ENCODE measurements at regions not wholly inside any gene's neighbourhood (a gene's known extent, or its start where the extent isn't known, plus 50 kb on each side); places are given as distances from the start of the nearest gene placed in this dataset.

GRCh38 chrX:3777416-3777815 lies 64.0 kb upstream of the PRKX start:
- intact Hi-C loops (cut with DNase I) = no loop called here
- Histone ChIP-seq H3K27me3 (replicated peaks; ENCODE audit: insufficient read depth) (no peaks in the 10 kb centered on the region), H3K27ac (no peak overlapping the region), H3K9me3 (no peaks in the 10 kb centered on the region), H3K4me3 (no peak overlapping the region), H3K4me1 (replicated peaks) (no peaks in the 10 kb centered on the region), H3K36me3 (no peaks in the 10 kb centered on the region)
- TF ChIP-seq POLR2AphosphoS5 (IDR thresholded peaks at IDR 0.05) (no peak), CTCF (IDR thresholded peaks at IDR 0.05) (no peak), POLR2A (IDR thresholded peaks at IDR 0.05) (no peak)
- no peak for DNase-seq (ENCODE audit: low spot score)

- TF ChIP-seq POLR2A (IDR thresholded peaks at IDR 0.05) = no peak
- TF ChIP-seq POLR2AphosphoS5 (IDR thresholded peaks at IDR 0.05) = no peak
- TF ChIP-seq CTCF (IDR thresholded peaks at IDR 0.05) = no peak
These were observed 58.3 kb upstream of the PRKX start for GRCh38 chrX:3771766-3772165.

GRCh38 chrX:3768881-3769280 lies 55.4 kb upstream of the PRKX start:
- Histone ChIP-seq H3K9me3 (no peaks in the 10 kb centered on the region), H3K27me3 (replicated peaks; ENCODE audit: insufficient read depth) (no peaks in the 10 kb centered on the region), H3K4me3 (no peak overlapping the region), H3K4me1 (replicated peaks) (no peaks in the 10 kb centered on the region), H3K36me3 (no peaks in the 10 kb centered on the region), H3K27ac (no peak overlapping the region)
- DNase-seq (ENCODE audit: low spot score) = no peak
- WGBS = 83% methylated on average over 1 of the region's 1 CpG
- intact Hi-C loops (cut with DNase I) = no loop called here
- TF ChIP-seq POLR2A (IDR thresholded peaks at IDR 0.05) (no peak), POLR2AphosphoS5 (IDR thresholded peaks at IDR 0.05) (no peak), CTCF (IDR thresholded peaks at IDR 0.05) (no peak)

More at GRCh38 chrX:3771766-3772165, 58.3 kb upstream of the PRKX start:
- Histone ChIP-seq H3K9me3 (no peaks in the 10 kb centered on the region), H3K4me1 (replicated peaks) (no peaks in the 10 kb centered on the region), H3K27ac (no peak overlapping the region), H3K27me3 (replicated peaks; ENCODE audit: insufficient read depth) (no peaks in the 10 kb centered on the region), H3K36me3 (no peaks in the 10 kb centered on the region), H3K4me3 (no peak overlapping the region)
- intact Hi-C loops (cut with DNase I) = no loop called here
- 76% methylated on average over 3 of the region's 3 CpGs for WGBS
- no peak for DNase-seq (ENCODE audit: low spot score)

Small RNA genes lying in the stretch of these regions (small RNA-seq; reads per million reads assigned to genes)
- gene RF00401 = 0 reads per million in 2 donors
